Activated CD8-positive, alpha-beta T cell treated with anti-CD3 and anti-CD28 coated beads for 36 hours (primary cell): ENCODE measurements at regions not wholly inside any gene's neighbourhood (a gene's known extent, or its start where the extent isn't known, plus 50 kb on each side); places are given as distances from the start of the nearest gene placed in this dataset.
"Not testable (repeated sequence)": the region's sequence is repeated elsewhere in the genome, so short reads cannot be mapped to it uniquely, and the experiment has no call there.

ENCODE experiments used
- ATAC-seq: fragments of 200-7000 bp; cut with Tn5 transposase; one replicate; pipeline ENCODE4 v1.10.0; 2021; ENCODE audit warnings: mild to moderate bottlenecking, moderate library complexity
- CTCF ChIA-PET: fragments of 350-600 bp; sonication (Branson Sonifier 250); formaldehyde crosslinking; loops from one replicate; lab custom pipeline; 2021; ENCODE audit warnings: antibody characterized with exemption; lab: Charles Lee
- POLR2A ChIA-PET: fragments of 350-600 bp; sonication (Branson Sonifier 250); formaldehyde crosslinking; loops from one replicate; lab custom pipeline; 2021; ENCODE audit warnings: antibody characterized with exemption; lab: Charles Lee
- DNase-seq: peaks from one replicate; pipeline ENCODE4 v3.0.0-alpha.2; 2020
- H3K27ac Mint-ChIP-seq: one replicate; pipeline ENCODE4 v1.8.0; 2021; ENCODE audit warnings: mild to moderate bottlenecking, mixed read lengths
- H3K27me3 Mint-ChIP-seq: one replicate; pipeline ENCODE4 v1.8.0; 2021; ENCODE audit warnings: mixed read lengths
- H3K36me3 Mint-ChIP-seq: one replicate; pipeline ENCODE4 v1.8.0; 2021; ENCODE audit warnings: low read depth, mixed read lengths
- H3K4me1 Mint-ChIP-seq: one replicate; pipeline ENCODE4 v1.8.0; 2021; ENCODE audit warnings: low read depth, mixed read lengths
- H3K4me3 Mint-ChIP-seq: one replicate; pipeline ENCODE4 v1.8.0; 2021; ENCODE audit warnings: mild to moderate bottlenecking, moderate library complexity, mixed read lengths
- H3K9me3 Mint-ChIP-seq: one replicate; pipeline ENCODE4 v1.8.0; 2021; ENCODE audit warnings: mixed read lengths
- CTCF ChIP-seq: fragments of 200-600 bp; IDR thresholded peaks from one replicate; pipeline ENCODE4 v1.8.0; 2022; ENCODE audit warnings: antibody characterized with exemption, mild to moderate bottlenecking
- intact Hi-C: fragments of 100-400 bp; cut with micrococcal nuclease; formaldehyde crosslinking; loops from one replicate; pipeline ENCODE4 v1.10.0; 2022

GRCh38 chr4:169330811-169331210, 60.1 kb upstream of the SH3RF1 start:
- ChIA-PET POLR2A (no interaction called here), CTCF (interaction anchor here (1.1 kb wide), 1 partner anchor 18 kb away, joined by 3 read pairs; no protein-coding TSS in a partner anchor)
- Mint-ChIP-seq H3K4me3 (no peak overlapping the region), H3K27me3 (peaks cover 4% of the 10 kb centered on the region), H3K27ac (no peak overlapping the region), H3K36me3 (no peaks in the 10 kb centered on the region), H3K9me3 (no peaks in the 10 kb centered on the region), H3K4me1 (no peaks in the 10 kb centered on the region)
- no peak for TF ChIP-seq CTCF
- intact Hi-C loops, result no loop called here
- DNase-seq (no peak), ATAC-seq (no peak)

- intact Hi-C loops, result no loop called here
- POLR2A ChIA-PET, result no interaction called here
- Mint-ChIP-seq H3K9me3 (no peaks in the 10 kb centered on the region), H3K4me3 (no peak overlapping the region), H3K27me3 (peaks cover 4% of the 10 kb centered on the region), H3K4me1 (no peaks in the 10 kb centered on the region), H3K27ac (no peak overlapping the region), H3K36me3 (no peaks in the 10 kb centered on the region)
- DNase-seq (no peak), ATAC-seq (no peak)
- TF ChIP-seq CTCF, result no peak
- CTCF ChIA-PET, result interaction anchor here (1.1 kb wide), 1 partner anchor 17 kb away, joined by 3 read pairs; no protein-coding TSS in a partner anchor
Measured at GRCh38 chr4:169330095-169330494, 59.3 kb upstream of the SH3RF1 start.

GRCh38 chr4:169327951-169328350, 57.2 kb upstream of the SH3RF1 start:
- Mint-ChIP-seq H3K9me3 (no peaks in the 10 kb centered on the region), H3K4me3 (no peak overlapping the region), H3K27ac (no peak overlapping the region), H3K27me3 (peaks cover 2% of the 10 kb centered on the region), H3K4me1 (no peaks in the 10 kb centered on the region), H3K36me3 (no peaks in the 10 kb centered on the region)
- intact Hi-C loops, result no loop called here
- TF ChIP-seq CTCF, result no peak
- ATAC-seq, result no peak
- DNase-seq, result no peak
- ChIA-PET CTCF (no interaction called here), POLR2A (no interaction called here)

- H3K36me3 Mint-ChIP-seq, DNase-seq, POLR2A ChIA-PET, H3K4me3 Mint-ChIP-seq, H3K4me1 Mint-ChIP-seq, intact Hi-C loops, CTCF ChIA-PET, H3K9me3 Mint-ChIP-seq, H3K27me3 Mint-ChIP-seq, ATAC-seq, H3K27ac Mint-ChIP-seq: not testable (repeated sequence)
Measured at GRCh38 chr4:169323925-169324324, 53.2 kb upstream of the SH3RF1 start.

- H3K4me3 Mint-ChIP-seq, intact Hi-C loops, ATAC-seq: not testable (repeated sequence)
Measured at GRCh38 chr4:169322833-169323232, 52.1 kb upstream of the SH3RF1 start.

More at GRCh38 chr4:169322833-169323232, 52.1 kb upstream of the SH3RF1 start:
- H3K4me1 Mint-ChIP-seq, H3K9me3 Mint-ChIP-seq, H3K27me3 Mint-ChIP-seq, H3K36me3 Mint-ChIP-seq, POLR2A ChIA-PET, H3K27ac Mint-ChIP-seq, CTCF ChIA-PET, DNase-seq: not testable (repeated sequence)
